GM18858 (cell line): ENCODE measurements at regions not wholly inside any gene's neighbourhood (a gene's known extent, or its start where the extent isn't known, plus 50 kb on each side); places are given as distances from the start of the nearest gene placed in this dataset.

ENCODE experiments used
- ATAC-seq: cut with Tn5 transposase; IDR thresholded peaks from one replicate; pipeline ENCODE4 v1.9.1; 2021; ENCODE audit not compliant: unreplicated experiment

DNA sequence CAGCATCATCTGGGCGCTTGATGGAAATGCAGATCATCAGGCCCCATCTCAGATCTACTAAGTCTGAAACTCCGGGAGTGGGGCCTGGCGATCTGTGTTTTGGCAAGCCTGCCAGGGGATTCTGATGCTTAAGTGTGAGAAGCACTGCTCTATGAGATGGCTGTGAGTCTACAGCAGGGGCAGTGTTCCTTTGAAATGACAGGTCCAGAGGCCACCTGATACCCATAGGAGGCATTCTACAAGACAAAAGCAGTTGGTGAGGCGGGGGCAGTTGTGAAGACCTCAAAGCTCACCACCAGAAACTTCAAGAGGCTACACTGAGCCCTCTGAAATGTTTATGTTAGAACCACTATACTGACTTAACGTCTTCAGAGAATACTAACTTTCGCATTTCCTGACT is 86.9 kb upstream of the SPATA31D4 start:
- no peak for ATAC-seq

- ATAC-seq: no peak
Observed at GRCh38 chr9:81844131-81844567, 84.1 kb upstream of the SPATA31D4 start.

GRCh38 chr9:81847181-81847915 is 80.9 kb upstream of the SPATA31D4 start:
- no peak for ATAC-seq

- ATAC-seq: no peak
Observed at GRCh38 chr9:81848472-81848871, 79.8 kb upstream of the SPATA31D4 start.

DNA sequence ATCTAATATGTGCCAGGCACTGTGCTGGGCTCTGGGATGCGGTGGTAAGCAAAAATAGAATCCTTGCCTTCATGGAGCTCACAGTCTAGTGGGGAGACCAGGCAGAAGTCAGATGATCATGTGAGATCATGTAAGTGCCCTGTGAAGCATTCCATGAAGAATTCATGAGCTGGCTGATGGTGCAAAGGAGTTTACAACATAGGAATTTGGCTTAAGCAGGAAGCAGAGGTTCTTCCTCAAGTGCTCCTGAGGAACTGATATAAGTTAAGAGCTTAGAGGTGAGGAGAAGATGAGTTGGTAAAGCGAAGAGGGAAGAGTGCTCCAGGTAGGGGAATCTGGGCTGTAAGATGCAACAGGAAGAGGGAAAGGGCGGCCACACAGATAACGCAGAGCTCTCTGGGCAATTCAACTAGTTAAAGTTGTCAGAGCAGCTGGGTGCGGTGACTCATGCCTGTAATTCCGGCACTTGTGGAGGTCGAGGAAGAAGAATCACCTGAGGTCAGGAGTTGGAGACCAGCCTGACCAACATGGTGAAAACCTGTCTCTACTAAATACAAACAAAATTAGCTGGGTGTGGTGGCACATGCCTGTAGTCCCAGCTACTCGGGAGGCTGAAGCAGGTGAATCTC is 78.5 kb upstream of the SPATA31D4 start:
- ATAC-seq: no peak

- no peak for ATAC-seq
Observed at GRCh38 chr9:81850724-81851123, 77.5 kb upstream of the SPATA31D4 start.

GRCh38 chr9:81851340-81851739 is 76.9 kb upstream of the SPATA31D4 start:
- no peak for ATAC-seq

DNA sequence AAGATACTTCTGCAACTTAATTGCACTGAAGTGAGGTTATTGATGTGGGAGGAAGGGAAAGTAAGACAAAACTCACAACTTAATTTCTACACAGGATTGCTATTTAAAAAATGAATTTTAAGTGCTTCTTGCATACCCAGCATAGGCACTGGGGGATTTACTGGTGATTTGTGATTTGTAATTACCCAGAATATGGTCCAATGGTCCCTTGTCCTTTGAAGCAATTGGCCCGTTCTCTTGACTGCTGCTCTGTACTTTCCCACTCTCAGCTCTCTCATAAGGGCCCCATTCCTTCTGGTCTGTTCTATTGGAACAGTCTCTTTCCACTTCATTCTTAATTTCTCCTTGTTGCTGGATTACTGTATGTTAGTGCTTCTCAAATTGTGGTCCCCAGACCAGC is 75.4 kb upstream of the SPATA31D4 start:
- no peak for ATAC-seq

DNA sequence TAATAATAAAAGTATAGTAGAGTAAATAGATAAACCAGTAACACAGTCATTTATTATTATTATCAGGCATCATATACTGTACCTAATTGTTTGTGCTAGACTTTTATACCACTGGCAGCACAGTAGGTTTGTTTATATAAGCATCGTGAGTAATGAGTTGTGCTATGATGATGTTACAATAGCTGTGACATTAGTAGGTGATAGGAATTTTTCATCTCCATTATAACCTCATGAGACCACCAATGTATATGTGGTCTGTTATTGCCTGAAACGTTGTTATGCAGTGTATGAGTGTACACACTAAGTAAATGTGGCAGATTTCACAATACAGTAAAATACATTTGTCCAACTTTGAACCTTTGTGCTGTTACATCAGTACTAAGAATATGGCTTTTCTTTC is 72.7 kb upstream of the SPATA31D4 start:
- ATAC-seq: no peak

GRCh38 chr9:81858657-81859430 is 69.4 kb upstream of the SPATA31D4 start:
- ATAC-seq: no peak

GRCh38 chr9:81860581-81860980 is 67.6 kb upstream of the SPATA31D4 start:
- ATAC-seq: no peak

DNA sequence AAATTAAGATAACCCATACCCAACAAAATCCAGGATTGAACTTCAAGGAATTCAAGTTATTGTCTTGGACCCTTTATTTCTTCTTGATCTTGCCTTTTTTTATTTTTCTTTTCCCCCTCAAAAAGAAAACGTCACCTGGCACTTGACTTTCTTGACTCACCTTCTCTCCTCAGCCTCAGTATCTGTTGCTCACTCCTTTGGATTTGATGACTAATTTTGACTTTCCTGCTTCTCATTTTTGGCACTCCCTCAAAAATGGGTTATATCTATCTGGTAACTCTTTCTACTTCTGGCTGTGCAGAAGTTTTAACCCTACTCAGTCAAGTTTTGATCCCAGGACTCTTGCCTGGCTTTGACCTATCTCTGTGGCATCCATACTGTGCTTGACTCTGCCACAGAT is 66.6 kb upstream of the SPATA31D4 start:
- no peak for ATAC-seq

DNA sequence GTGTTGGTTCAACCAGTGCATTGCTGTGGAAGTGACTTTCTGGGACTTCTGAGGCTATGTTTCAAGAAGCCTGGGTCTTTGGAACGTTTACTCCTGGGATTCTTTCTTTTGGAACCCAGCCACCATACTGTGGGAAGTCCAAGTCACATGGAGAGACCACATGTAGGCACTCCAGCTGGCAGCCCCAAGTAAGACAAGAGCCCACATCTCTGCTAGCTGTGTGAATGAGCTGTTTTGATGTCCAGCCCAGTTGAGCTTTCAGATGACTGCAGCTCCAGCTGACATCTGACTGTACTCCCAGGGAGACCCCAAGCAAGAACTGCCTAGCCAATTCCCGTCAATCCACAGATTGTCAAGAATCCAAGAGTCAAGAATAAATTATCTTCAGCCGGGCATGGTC is 60.1 kb upstream of the SPATA31D4 start:
- ATAC-seq: no peak

GRCh38 chr9:81871695-81872094 is 56.5 kb upstream of the SPATA31D4 start:
- ATAC-seq: no peak

GRCh38 chr9:81874250-81874649 is 54.0 kb upstream of the SPATA31D4 start:
- ATAC-seq: no peak

- no peak for ATAC-seq
Observed at GRCh38 chr9:81874931-81875330, 53.3 kb upstream of the SPATA31D4 start.

- ATAC-seq: no peak
Observed at GRCh38 chr9:81877047-81877446, 51.2 kb upstream of the SPATA31D4 start.
